SKM-1 treated with dmso at 0.1 percent for 144 hours (cell line): ENCODE measurements at regions not wholly inside any gene's neighbourhood (a gene's known extent, or its start where the extent isn't known, plus 50 kb on each side); places are given as distances from the start of the nearest gene placed in this dataset.
A peak's percentile ranks its signal among the peaks of the same experiment; 100 is the strongest.

Experiments used
- DNase-seq: peaks from one replicate; lab custom pipeline; 2025; ENCODE audit not compliant: unreplicated experiment; lab: John Stamatoyannopoulos, UW

- DNase-seq, result no peak
Measured at GRCh38 chr3:148002705-148003205, 593.6 kb downstream of the ZIC1 start.

GRCh38 chr3:148004331-148004730 lies 595.2 kb downstream of the ZIC1 start:
- DNase-seq, result no peak

- DNase-seq, result no peak
Measured at GRCh38 chr3:148005456-148005855, 596.3 kb downstream of the ZIC1 start.

GRCh38 chr3:148006508-148006907 lies 597.3 kb downstream of the ZIC1 start:
- peak; percentile 23 for DNase-seq

- DNase-seq, result no peak
Measured at GRCh38 chr3:148008591-148008990, 599.4 kb downstream of the ZIC1 start.

- no peak for DNase-seq
Measured at GRCh38 chr3:148020861-148021260, 611.7 kb downstream of the ZIC1 start.

GRCh38 chr3:148021381-148021780 lies 612.2 kb downstream of the ZIC1 start:
- DNase-seq, result no peak

- no peak for DNase-seq
Measured at GRCh38 chr3:148023994-148024393, 614.8 kb downstream of the ZIC1 start.

GRCh38 chr3:148026009-148026588 lies 616.9 kb downstream of the ZIC1 start:
- DNase-seq, result no peak

- no peak for DNase-seq
Measured at GRCh38 chr3:148030975-148031374, 621.8 kb downstream of the ZIC1 start.

GRCh38 chr3:148034353-148034752 lies 625.2 kb downstream of the ZIC1 start:
- no peak for DNase-seq

- no peak for DNase-seq
Measured at GRCh38 chr3:148036331-148036876, 627.2 kb downstream of the ZIC1 start.

- no peak for DNase-seq
Measured at GRCh38 chr3:148042663-148043445, 633.7 kb downstream of the ZIC1 start.

GRCh38 chr3:148044151-148044550 lies 635.0 kb downstream of the ZIC1 start:
- DNase-seq, result no peak

- DNase-seq, result no peak
Measured at GRCh38 chr3:148054999-148055398, 642.7 kb upstream of the AGTR1 start.

GRCh38 chr3:148062590-148062989 lies 635.1 kb upstream of the AGTR1 start:
- DNase-seq, result no peak

GRCh38 chr3:148066802-148067201 lies 630.9 kb upstream of the AGTR1 start:
- DNase-seq, result no peak

- no peak for DNase-seq
Measured at GRCh38 chr3:148068466-148068865, 629.2 kb upstream of the AGTR1 start.

GRCh38 chr3:148070041-148070440 lies 627.7 kb upstream of the AGTR1 start:
- DNase-seq, result no peak

GRCh38 chr3:148073721-148074456 lies 623.8 kb upstream of the AGTR1 start:
- no peak for DNase-seq

GRCh38 chr3:148074946-148075345 lies 622.8 kb upstream of the AGTR1 start:
- DNase-seq, result no peak
